HepG2 (cell line): ENCODE measurements at regions not wholly inside any gene's neighbourhood (a gene's known extent, or its start where the extent isn't known, plus 50 kb on each side); places are given as distances from the start of the nearest gene placed in this dataset.

Source experiments
- IRF1 ChIP-seq: sonication (generic); formaldehyde crosslinking; IDR thresholded peaks from 2 replicates; pipeline ENCODE4 v1.4.0; 2020; ENCODE audit warnings: low read depth, mild to moderate bottlenecking, missing genetic modification reagents
- JDP2 ChIP-seq: sonication (generic); formaldehyde crosslinking; IDR thresholded peaks from 2 replicates; pipeline ENCODE4 v1.8.1; 2022; ENCODE audit warnings: missing genetic modification reagents, borderline replicate concordance
- PHB2 ChIP-seq: fragments of 450-650 bp; IDR thresholded peaks from 2 replicates; pipeline ENCODE4 v1.6.1; 2018; ENCODE audit not compliant: partially characterized antibody
- ZNF552 ChIP-seq: sonication (generic); formaldehyde crosslinking; IDR thresholded peaks from 2 replicates; pipeline ENCODE4 v1.9.0; 2022; ENCODE audit warnings: missing genetic modification reagents, mild to moderate bottlenecking, borderline replicate concordance
- ZSCAN25 ChIP-seq: sonication (generic); formaldehyde crosslinking; IDR thresholded peaks from 2 replicates; pipeline ENCODE4 v1.8.0; 2022; ENCODE audit warnings: mild to moderate bottlenecking, missing genetic modification reagents
- ZSCAN9 ChIP-seq: IDR thresholded peaks from 2 replicates; pipeline ENCODE4 v1.6.1; 2016; ENCODE audit warnings: borderline replicate concordance
- TF ChIP-seq, protein P1 (sequence below): sonication (generic); formaldehyde crosslinking; IDR thresholded peaks from 2 replicates; pipeline ENCODE4 v1.4.0; 2020; ENCODE audit warnings: mild to moderate bottlenecking, missing genetic modification reagents
- TF ChIP-seq, protein P2 (sequence below): sonication (generic); formaldehyde crosslinking; IDR thresholded peaks from 2 replicates; pipeline ENCODE4 v1.8.1; 2022; ENCODE audit warnings: mild to moderate bottlenecking, missing genetic modification reagents

- TF ChIP-seq, protein P1, sequence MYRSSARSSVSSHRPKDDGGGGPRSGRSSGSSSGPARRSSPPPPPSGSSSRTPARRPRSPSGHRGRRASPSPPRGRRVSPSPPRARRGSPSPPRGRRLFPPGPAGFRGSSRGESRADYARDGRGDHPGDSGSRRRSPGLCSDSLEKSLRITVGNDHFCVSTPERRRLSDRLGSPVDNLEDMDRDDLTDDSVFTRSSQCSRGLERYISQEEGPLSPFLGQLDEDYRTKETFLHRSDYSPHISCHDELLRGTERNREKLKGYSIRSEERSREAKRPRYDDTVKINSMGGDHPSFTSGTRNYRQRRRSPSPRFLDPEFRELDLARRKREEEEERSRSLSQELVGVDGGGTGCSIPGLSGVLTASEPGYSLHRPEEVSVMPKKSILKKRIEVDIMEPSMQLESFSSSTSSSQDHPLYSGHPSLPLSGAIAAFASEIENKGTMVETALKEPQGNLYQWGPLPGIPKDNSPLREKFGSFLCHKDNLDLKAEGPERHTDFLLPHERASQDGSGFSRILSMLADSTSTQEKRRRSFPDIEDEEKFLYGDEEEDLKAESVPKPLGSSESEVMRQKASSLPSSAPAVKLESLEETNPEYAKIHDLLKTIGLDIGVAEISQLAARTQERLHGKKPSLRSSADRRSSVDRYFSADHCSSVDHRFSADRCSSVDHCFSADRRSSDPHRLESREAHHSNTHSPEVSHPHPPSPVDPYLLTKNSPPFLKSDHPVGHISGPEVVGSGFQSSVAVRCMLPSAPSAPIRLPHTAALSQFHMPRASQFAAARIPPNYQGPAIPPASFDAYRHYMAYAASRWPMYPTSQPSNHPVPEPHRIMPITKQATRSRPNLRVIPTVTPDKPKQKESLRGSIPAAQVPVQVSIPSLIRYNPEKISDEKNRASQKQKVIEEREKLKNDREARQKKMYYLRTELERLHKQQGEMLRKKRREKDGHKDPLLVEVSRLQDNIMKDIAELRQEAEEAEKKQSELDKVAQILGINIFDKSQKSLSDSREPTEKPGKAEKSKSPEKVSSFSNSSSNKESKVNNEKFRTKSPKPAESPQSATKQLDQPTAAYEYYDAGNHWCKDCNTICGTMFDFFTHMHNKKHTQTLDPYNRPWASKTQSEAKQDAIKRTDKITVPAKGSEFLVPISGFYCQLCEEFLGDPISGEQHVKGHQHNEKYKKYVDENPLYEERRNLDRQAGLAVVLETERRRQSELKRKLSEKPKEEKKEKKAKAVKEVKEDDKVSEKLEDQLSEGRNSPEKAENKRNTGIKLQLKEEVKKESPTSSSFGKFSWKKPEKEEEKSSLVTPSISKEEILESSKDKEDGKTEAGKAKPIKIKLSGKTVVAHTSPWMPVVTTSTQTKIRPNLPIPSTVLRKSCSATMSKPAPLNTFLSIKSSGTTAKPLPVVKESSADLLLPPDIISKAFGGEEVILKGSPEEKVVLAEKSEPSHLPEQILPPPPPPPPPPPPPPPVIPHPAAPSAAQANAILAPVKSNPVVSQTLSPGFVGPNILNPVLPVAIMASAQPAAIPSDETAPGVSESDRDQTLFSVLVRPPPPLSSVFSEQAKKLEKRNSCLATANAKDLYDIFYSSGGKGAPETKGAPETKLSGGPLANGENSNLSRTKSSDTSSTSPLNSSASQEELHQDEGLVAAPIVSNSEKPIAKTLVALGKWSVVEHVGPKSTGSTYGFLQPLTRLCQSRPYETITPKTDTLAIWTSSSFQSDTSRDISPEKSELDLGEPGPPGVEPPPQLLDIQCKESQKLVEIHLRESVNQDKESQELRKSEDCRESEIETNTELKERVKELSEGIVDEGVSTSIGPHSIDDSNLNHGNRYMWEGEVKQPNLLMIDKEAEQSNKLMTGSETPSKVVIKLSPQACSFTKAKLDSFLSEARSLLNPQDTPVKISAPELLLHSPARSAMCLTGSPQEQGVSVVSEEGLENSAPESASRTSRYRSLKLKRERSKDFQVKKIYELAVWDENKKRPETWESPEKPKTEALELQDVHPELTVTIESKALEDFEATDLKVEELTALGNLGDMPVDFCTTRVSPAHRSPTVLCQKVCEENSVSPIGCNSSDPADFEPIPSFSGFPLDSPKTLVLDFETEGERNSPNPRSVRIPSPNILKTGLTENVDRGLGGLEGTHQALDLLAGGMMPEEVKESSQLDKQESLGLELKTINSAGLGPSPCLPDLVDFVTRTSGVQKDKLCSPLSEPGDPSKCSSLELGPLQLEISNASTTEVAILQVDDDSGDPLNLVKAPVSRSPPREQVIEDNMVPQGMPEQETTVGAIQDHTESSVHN (CRISPR knock-in tag): no peak
- no peak for TF ChIP-seq ZSCAN9
- TF ChIP-seq PHB2: no peak
- no peak for TF ChIP-seq IRF1 (CRISPR knock-in tag)
- TF ChIP-seq JDP2 (CRISPR knock-in tag): no peak
- TF ChIP-seq ZNF552 (CRISPR knock-in tag): no peak
- no peak for TF ChIP-seq ZSCAN25 (CRISPR knock-in tag)
- TF ChIP-seq, protein P2, sequence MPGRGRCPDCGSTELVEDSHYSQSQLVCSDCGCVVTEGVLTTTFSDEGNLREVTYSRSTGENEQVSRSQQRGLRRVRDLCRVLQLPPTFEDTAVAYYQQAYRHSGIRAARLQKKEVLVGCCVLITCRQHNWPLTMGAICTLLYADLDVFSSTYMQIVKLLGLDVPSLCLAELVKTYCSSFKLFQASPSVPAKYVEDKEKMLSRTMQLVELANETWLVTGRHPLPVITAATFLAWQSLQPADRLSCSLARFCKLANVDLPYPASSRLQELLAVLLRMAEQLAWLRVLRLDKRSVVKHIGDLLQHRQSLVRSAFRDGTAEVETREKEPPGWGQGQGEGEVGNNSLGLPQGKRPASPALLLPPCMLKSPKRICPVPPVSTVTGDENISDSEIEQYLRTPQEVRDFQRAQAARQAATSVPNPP: no peak
Measured at GRCh38 chr5:147989239-147989638, 74.5 kb upstream of the SPINK5 start (continued).
